Femur (tissue), 1 donor: ENCODE measurements at regions not wholly inside any gene's neighbourhood (a gene's known extent, or its start where the extent isn't known, plus 50 kb on each side); places are given as distances from the start of the nearest gene placed in this dataset.
"Not testable (repeated sequence)": the region's sequence is repeated elsewhere in the genome, so short reads cannot be mapped to it uniquely, and the experiment has no call there.

Experiments used
- DNase-seq: peaks from one replicate; pipeline ENCODE4 v3.0.0-alpha.2; 2017

- DNase-seq, result no peak
Observed at GRCh38 chr10:121243609-121244241, 354.5 kb downstream of the FGFR2 start.

GRCh38 chr10:121244818-121245217 is 353.4 kb downstream of the FGFR2 start:
- peak; percentile 59 for DNase-seq

- no peak for DNase-seq
Observed at GRCh38 chr10:121245754-121246153, 352.5 kb downstream of the FGFR2 start.

GRCh38 chr10:121248266-121248665 is 350.0 kb downstream of the FGFR2 start:
- DNase-seq, result no peak

GRCh38 chr10:121250995-121251764 is 347.1 kb downstream of the FGFR2 start:
- no peak for DNase-seq

GRCh38 chr10:121252756-121253155 is 345.5 kb downstream of the FGFR2 start:
- no peak for DNase-seq

- DNase-seq, result no peak
Observed at GRCh38 chr10:121260377-121260776, 337.9 kb downstream of the FGFR2 start.

GRCh38 chr10:121261665-121262064 is 336.6 kb downstream of the FGFR2 start:
- no peak for DNase-seq

- no peak for DNase-seq
Observed at GRCh38 chr10:121262774-121263430, 335.3 kb downstream of the FGFR2 start.

GRCh38 chr10:121263431-121263783 is 334.8 kb downstream of the FGFR2 start:
- DNase-seq, result no peak

- DNase-seq, result no peak
Observed at GRCh38 chr10:121265360-121266123, 332.7 kb downstream of the FGFR2 start.

- no peak for DNase-seq
Observed at GRCh38 chr10:121266370-121266769, 331.9 kb downstream of the FGFR2 start.

GRCh38 chr10:121267236-121268003 is 330.8 kb downstream of the FGFR2 start:
- no peak for DNase-seq

GRCh38 chr10:121268363-121268762 is 329.9 kb downstream of the FGFR2 start:
- no peak for DNase-seq

GRCh38 chr10:121268863-121269432 is 329.3 kb downstream of the FGFR2 start:
- DNase-seq, result no peak

- no peak for DNase-seq
Observed at GRCh38 chr10:121270906-121271305, 327.3 kb downstream of the FGFR2 start.

GRCh38 chr10:121276046-121276445 is 322.2 kb downstream of the FGFR2 start:
- no peak for DNase-seq

- no peak for DNase-seq
Observed at GRCh38 chr10:121276822-121277221, 321.4 kb downstream of the FGFR2 start.

GRCh38 chr10:121278386-121278785 is 319.9 kb downstream of the FGFR2 start:
- not testable (repeated sequence) for DNase-seq

- DNase-seq, result no peak
Observed at GRCh38 chr10:121281576-121281975, 316.7 kb downstream of the FGFR2 start.

- no peak for DNase-seq
Observed at GRCh38 chr10:121282264-121282663, 316.0 kb downstream of the FGFR2 start.
